BE2C (cell line): ENCODE measurements at regions not wholly inside any gene's neighbourhood (a gene's known extent, or its start where the extent isn't known, plus 50 kb on each side); places are given as distances from the start of the nearest gene placed in this dataset.

Experiments used
- DNase-seq: peaks from one replicate; pipeline ENCODE4 v3.0.0-alpha.2; 2020
- H3K27me3 ChIP-seq: fragments of 250-450 bp; sonication (Bioruptor Pico); 2 replicates; pipeline ENCODE4 v1.5.1; 2020; ENCODE audit warnings: mild to moderate bottlenecking
- H3K36me3 ChIP-seq: fragments of 250-450 bp; sonication (Bioruptor Pico); 2 replicates; pipeline ENCODE4 v1.5.1; 2020; ENCODE audit warnings: mild to moderate bottlenecking
- H3K4me1 ChIP-seq: fragments of 250-450 bp; sonication (Bioruptor Pico); 2 replicates; pipeline ENCODE4 v1.5.1; 2020
- H3K4me3 ChIP-seq: 2 replicates; pipeline ENCODE4 v1.5.1; 2011; ENCODE audit warnings: low read depth, low read length
- H3K9me3 ChIP-seq: fragments of 250-450 bp; sonication (Bioruptor Pico); 2 replicates; pipeline ENCODE4 v1.5.1; 2020
- CTCF ChIP-seq: IDR thresholded peaks from 2 replicates; pipeline ENCODE4 v1.5.1; 2012; ENCODE audit warnings: mild to moderate bottlenecking, low read depth, low read length

GRCh38 chr1:177360791-177361190 is 190.0 kb downstream of the BRINP2 start:
- no peaks in the 10 kb centered on the region for H3K4me1 ChIP-seq
- no peak for TF ChIP-seq CTCF
- no peak for DNase-seq
- H3K9me3 ChIP-seq: 0 out of 2 replicates have a peak, but pooled peaks cover 2% of the 10 kb centered on the region
- H3K36me3 ChIP-seq: no peaks in the 10 kb centered on the region
- H3K27me3 ChIP-seq: no peaks in the 10 kb centered on the region
- no peak overlapping the region for H3K4me3 ChIP-seq

GRCh38 chr1:177356674-177357435 is 186.1 kb downstream of the BRINP2 start:
- Histone ChIP-seq H3K4me3 (no peak overlapping the region), H3K4me1 (no peaks in the 10 kb centered on the region), H3K36me3 (no peaks in the 10 kb centered on the region), H3K27me3 (no peaks in the 10 kb centered on the region), H3K9me3 (0 out of 2 replicates have a peak, but pooled peaks cover 2% of the 10 kb centered on the region)
- no peak for TF ChIP-seq CTCF
- no peak for DNase-seq

- Histone ChIP-seq H3K36me3 (no peaks in the 10 kb centered on the region), H3K27me3 (no peaks in the 10 kb centered on the region), H3K4me1 (no peaks in the 10 kb centered on the region), H3K4me3 (no peak overlapping the region), H3K9me3 (peaks cover 2% of the 10 kb centered on the region; the same call in 1 of the 2 replicates)
- peak; percentile 6; the same call in 1 of the 2 replicates for TF ChIP-seq CTCF
- no peak for DNase-seq
Measured at GRCh38 chr1:177355575-177355974, 184.8 kb downstream of the BRINP2 start.

GRCh38 chr1:177354247-177354646 is 183.5 kb downstream of the BRINP2 start:
- no peak overlapping the region for H3K4me3 ChIP-seq
- no peak for TF ChIP-seq CTCF
- DNase-seq: no peak
- H3K4me1 ChIP-seq: no peaks in the 10 kb centered on the region
- H3K9me3 ChIP-seq: peaks cover 2% of the 10 kb centered on the region; the same call in 1 of the 2 replicates
- H3K27me3 ChIP-seq: no peaks in the 10 kb centered on the region
- no peaks in the 10 kb centered on the region for H3K36me3 ChIP-seq

GRCh38 chr1:177351361-177352108 is 180.8 kb downstream of the BRINP2 start:
- no peak overlapping the region for H3K4me3 ChIP-seq

More at GRCh38 chr1:177351361-177352108, 180.8 kb downstream of the BRINP2 start:
- Histone ChIP-seq H3K36me3 (no peaks in the 10 kb centered on the region), H3K4me1 (no peaks in the 10 kb centered on the region), H3K9me3 (peaks cover 2% of the 10 kb centered on the region; the same call in 1 of the 2 replicates), H3K27me3 (no peaks in the 10 kb centered on the region)
- DNase-seq: no peak
- TF ChIP-seq CTCF: no peak
